ENCODE measurements at regions not wholly inside any gene's neighbourhood (a gene's known extent, or its start where the extent isn't known, plus 50 kb on each side); places are given as distances from the start of the nearest gene placed in this dataset.

DNA sequence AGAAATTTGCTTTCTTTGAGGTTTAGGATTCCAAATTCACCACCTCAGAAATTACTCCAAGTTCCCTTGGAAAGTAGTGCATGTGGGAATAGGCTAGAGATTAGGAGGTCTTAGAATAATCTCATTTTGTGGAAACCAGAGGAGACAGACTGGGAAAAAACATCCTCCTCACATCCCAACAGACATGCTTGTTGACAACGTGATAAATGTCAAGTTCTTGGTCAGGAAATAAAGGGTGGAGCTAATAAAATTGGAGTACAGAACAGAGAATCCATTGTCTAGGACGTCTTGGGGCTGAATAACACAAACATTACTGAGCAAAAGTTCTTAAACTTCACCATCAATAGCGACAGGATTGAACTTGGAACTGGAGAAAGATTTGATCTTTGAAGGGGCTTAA is 233.4 kb downstream of the PABPC4L start:
- TF ChIP-seq, protein P1, sequence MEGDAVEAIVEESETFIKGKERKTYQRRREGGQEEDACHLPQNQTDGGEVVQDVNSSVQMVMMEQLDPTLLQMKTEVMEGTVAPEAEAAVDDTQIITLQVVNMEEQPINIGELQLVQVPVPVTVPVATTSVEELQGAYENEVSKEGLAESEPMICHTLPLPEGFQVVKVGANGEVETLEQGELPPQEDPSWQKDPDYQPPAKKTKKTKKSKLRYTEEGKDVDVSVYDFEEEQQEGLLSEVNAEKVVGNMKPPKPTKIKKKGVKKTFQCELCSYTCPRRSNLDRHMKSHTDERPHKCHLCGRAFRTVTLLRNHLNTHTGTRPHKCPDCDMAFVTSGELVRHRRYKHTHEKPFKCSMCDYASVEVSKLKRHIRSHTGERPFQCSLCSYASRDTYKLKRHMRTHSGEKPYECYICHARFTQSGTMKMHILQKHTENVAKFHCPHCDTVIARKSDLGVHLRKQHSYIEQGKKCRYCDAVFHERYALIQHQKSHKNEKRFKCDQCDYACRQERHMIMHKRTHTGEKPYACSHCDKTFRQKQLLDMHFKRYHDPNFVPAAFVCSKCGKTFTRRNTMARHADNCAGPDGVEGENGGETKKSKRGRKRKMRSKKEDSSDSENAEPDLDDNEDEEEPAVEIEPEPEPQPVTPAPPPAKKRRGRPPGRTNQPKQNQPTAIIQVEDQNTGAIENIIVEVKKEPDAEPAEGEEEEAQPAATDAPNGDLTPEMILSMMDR (IDR thresholded peaks at IDR 0.05; ENCODE audit: extremely low read depth, insufficient read depth, missing control alignments): no peak
- in situ Hi-C loops (cut with MboI; ENCODE audit: low pct_unique_long_range_greater_than_20kb, low sequenced_read_pairs, unreplicated experiment): no loop called here
- DNase-seq (ENCODE audit: low spot score): no peak

DNA sequence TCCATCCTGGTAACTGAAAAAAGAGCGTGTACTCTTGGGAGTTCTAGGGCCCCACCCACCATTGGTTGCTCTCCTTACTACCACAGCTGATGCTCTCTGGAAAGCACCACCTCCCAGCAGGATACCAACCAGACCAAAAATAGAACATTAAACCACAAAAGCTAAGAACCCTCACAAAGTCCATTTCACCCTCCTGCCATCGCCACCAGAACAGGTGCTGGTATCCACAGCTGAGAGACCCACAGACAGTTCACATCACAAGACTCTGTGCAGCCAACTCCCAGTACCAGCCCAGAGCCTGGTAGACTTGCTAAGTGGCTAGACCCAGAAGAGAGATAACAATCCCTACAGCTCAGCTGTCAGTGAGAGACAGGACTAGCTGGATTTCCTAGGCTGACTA is 240.6 kb downstream of the PABPC4L start:
- in situ Hi-C loops (cut with MboI; ENCODE audit: low pct_unique_long_range_greater_than_20kb, low sequenced_read_pairs, unreplicated experiment): no loop called here
- TF ChIP-seq, protein P1 (IDR thresholded peaks at IDR 0.05; ENCODE audit: extremely low read depth, insufficient read depth, missing control alignments): no peak
- no peak for DNase-seq (ENCODE audit: low spot score)

DNA sequence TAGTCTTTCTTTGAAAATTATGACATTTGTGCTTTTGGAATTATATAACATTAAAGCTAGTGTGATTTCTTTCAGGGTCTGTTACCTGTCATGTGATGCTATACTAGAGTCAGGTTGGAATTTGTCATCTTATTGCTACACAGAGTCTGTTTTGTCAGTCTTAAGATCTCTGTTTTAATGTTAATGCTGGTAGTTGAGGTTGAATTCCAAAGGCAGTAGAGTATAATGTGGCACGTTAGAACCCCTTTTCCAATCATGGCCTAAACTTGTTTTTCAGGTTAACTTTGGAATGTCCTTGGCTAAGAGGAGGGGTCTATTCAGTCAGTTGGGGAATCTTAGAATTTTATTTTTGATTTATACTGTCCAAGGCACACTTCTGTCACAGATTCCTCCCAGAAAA is 258.5 kb downstream of the PABPC4L start:
- no peak for DNase-seq (ENCODE audit: low spot score)
- TF ChIP-seq, protein P1 (IDR thresholded peaks at IDR 0.05; ENCODE audit: extremely low read depth, insufficient read depth, missing control alignments): no peak
- in situ Hi-C loops (cut with MboI; ENCODE audit: low pct_unique_long_range_greater_than_20kb, low sequenced_read_pairs, unreplicated experiment): no loop called here

DNA sequence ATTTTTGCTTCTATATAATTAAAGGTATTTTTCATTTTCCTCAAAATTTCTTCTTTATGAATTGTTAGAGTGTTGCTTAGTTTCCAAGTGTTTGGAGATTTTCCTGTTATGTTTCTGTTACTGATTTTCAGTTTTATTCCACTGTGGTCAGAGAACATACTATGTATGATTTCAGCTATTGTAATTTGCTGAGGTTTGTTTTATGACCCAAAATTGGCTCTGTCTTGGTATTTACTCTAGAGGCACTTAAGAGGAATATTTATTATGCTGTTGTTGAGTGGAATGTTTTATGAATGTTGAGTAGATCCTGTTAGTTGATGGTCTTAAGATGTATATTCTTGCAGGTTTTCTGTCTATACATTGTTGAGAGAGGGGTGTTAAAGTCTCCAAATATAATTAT is 263.5 kb downstream of the PABPC4L start:
- in situ Hi-C loops (cut with MboI; ENCODE audit: low pct_unique_long_range_greater_than_20kb, low sequenced_read_pairs, unreplicated experiment): no loop called here
- DNase-seq (ENCODE audit: low spot score): no peak

DNA sequence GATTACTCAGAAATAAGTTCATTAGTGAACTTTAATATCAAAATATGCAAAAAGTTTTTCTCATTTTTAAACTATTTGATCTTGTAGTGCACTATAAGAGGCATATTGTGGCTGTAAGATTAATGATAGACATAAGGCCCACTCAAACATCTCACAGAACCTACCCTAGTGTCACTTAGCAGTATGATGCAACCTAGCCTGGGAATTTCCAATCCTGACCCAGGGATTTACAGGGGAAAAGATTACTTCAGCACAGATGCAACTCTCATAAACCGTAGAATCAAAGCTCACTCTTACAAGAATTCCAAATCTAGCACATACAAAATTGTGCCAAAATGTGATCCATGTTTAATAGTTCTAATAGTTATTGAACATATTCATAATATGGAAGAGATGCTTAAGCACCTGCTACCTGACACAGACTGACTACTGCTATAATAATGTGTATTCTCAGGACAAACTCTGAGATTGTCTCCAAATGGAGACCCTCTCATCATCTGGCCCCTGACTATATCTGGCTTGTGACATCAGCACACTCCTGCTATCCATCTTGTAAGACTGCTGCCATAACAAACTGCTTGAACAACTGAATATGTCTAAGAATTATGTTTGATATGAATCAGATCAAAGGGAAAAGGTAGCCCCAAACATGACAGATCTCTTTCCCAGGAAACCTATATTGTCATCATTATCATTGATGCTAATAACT is 271.9 kb downstream of the PABPC4L start:
- in situ Hi-C loops (cut with MboI; ENCODE audit: low pct_unique_long_range_greater_than_20kb, low sequenced_read_pairs, unreplicated experiment): no loop called here
- no peak for DNase-seq (ENCODE audit: low spot score)

More for the DNA sequence above, 263.5 kb downstream of the PABPC4L start:
- TF ChIP-seq, protein P1 (IDR thresholded peaks at IDR 0.05; ENCODE audit: extremely low read depth, insufficient read depth, missing control alignments): no peak

DNA sequence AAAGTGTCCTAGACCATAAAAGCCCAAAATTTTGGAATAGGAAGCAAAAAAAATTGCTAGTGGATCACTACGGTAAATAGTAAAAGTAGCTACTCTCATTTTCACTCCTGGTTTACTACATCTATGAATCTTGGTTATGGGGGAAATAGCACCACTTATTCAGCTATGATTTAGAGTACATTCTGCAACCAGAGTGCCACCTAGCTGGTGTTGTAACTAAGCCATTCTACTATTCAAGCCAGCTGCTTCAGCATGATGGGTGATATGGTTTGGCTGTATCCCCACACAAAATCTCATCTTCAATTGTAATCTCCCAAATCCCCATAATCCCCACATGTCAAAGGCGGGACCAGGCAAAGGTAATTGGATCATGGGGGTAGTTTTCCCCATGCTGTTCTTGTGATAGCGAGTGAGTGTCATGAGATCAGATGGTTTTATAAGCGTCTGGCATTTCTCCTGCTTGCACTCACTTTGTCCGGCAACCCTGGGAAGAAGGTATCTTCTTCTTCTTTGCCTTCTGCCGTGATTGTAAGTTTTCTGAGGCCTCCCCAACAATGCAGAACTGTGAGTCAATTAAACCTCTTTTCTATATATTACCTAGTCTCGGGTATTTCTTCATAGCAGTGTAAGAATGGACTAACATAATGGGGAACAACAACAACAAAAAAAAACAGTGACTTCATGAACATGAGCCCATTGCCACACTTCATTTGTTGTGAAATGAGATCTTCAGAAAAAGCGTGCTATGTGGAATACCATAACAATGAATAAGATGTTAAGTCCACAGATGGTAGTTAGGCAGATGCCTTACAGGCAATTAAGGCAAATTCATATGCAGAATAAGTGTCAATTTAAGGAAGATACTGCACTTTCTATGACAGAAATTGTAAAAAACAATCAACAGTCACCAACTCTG is 280.1 kb downstream of the PABPC4L start:
- DNase-seq (ENCODE audit: low spot score): no peak
- TF ChIP-seq, protein P1 (IDR thresholded peaks at IDR 0.05; ENCODE audit: extremely low read depth, insufficient read depth, missing control alignments): no peak
- in situ Hi-C loops (cut with MboI; ENCODE audit: low pct_unique_long_range_greater_than_20kb, low sequenced_read_pairs, unreplicated experiment): no loop called here

More for the DNA sequence above, 271.9 kb downstream of the PABPC4L start:
- TF ChIP-seq, protein P1 (IDR thresholded peaks at IDR 0.05; ENCODE audit: extremely low read depth, insufficient read depth, missing control alignments): no peak

Data from GM13977 (cell line).